ENCODE measurements at regions not wholly inside any gene's neighbourhood (a gene's known extent, or its start where the extent isn't known, plus 50 kb on each side); places are given as distances from the start of the nearest gene placed in this dataset.

DNA sequence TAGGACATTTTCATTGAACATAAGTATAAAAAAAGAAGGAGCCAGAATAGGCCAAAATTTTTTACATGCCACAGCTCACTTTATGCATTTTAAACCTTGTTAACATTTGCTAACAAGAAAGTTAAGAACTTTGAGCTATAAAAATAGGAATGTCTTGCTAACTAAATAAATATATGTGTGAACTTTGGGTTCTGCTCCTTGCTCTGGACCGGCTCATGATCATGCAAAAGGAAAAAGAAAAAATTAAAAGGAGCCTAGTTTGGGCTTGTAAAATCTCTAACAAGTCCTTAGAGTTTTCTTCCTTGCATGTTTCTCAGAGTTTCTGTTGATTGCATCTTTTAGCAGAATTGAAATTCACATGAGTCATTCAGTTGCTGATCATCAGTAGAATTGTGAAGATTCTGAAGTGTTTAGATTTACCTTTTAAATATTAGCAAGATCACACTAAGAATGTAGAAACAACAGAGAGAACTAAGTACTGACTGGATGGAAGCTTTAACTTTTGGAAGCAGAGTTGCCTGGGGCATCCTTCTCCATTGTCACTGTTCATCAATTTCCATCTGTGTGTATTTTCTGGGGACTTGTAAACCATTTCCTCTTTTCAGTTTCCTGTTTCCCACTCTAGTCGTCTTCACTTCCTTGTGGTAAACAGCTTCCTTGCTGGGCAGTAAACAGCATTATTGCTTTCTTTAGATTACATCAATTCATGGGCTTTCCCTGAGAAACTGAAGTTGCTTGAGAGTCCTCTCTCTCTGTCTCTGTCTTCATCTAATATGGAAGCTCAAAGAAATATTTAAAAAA is 458.4 kb upstream of the BTBD3 start:
- no peak overlapping the region for H2BK20ac ChIP-seq (ENCODE audit: low read depth, low read length)
- H3K27ac ChIP-seq (ENCODE audit: insufficient read depth, low read length), result no peak overlapping the region
- no peaks in the 10 kb centered on the region for H3K36me3 ChIP-seq (ENCODE audit: control insufficient read depth, insufficient read depth, low read length)
- H3K4me1 ChIP-seq (ENCODE audit: control insufficient read depth, insufficient read depth, low read length), result peaks cover 6% of the 10 kb centered on the region
- ChIA-PET CTCF (no interaction called here), POLR2A (ENCODE audit: unreplicated experiment) (no interaction called here)
- no peak overlapping the region for H3K14ac ChIP-seq (replicated peaks; ENCODE audit: low read depth, low read length)
- H3K9me3 ChIP-seq (ENCODE audit: control insufficient read depth, insufficient read depth, low read length), result no peaks in the 10 kb centered on the region
- 40% methylated on average over 1 of the region's 2 CpGs; no CpG with 5 or more reads in 1 of the 2 experiments for WGBS, 2 experiments (ENCODE audit: extremely low coverage in 2 of 2, insufficient read length in 1 of 2)
- no peak overlapping the region for H3K4ac ChIP-seq (ENCODE audit: low read depth, low read length)
- no peak overlapping the region for H2AK9ac ChIP-seq (replicated peaks; ENCODE audit: low read depth, low read length, poor library complexity)
- H3K4me2 ChIP-seq (ENCODE audit: low read depth, low read length), result no peak overlapping the region; the same call in 1 of the 2 replicates
- no peak overlapping the region for H2BK5ac ChIP-seq (ENCODE audit: low read depth, low read length, poor library complexity, severe bottlenecking)
- no peak overlapping the region for H3K9ac ChIP-seq (ENCODE audit: low read depth, low read length)
- H3K56ac ChIP-seq (ENCODE audit: extremely low read depth, insufficient read depth, low read length), result no peak overlapping the region
- H4K91ac ChIP-seq (ENCODE audit: insufficient read depth, low read depth, low read length), result no peak overlapping the region
- no TSS peak for BruUV-seq (replicated peaks)
- no peak overlapping the region for H4K8ac ChIP-seq (ENCODE audit: low read depth in 2 of 2, low read length in 2 of 2)
- no peak overlapping the region for H3K4me3 ChIP-seq (ENCODE audit: insufficient read depth, low read depth, low read length)
- H2BK120ac ChIP-seq (ENCODE audit: low read depth, low read length), result no peak overlapping the region
- in situ Hi-C loops (cut with MboI; ENCODE audit: low sequenced_read_pairs) (no loop called here), dilution Hi-C loops (cut with HindIII; ENCODE audit: low sequenced_read_pairs, unreplicated experiment) (no loop called here), intact Hi-C loops (cut with micrococcal nuclease) (loop anchor here (10.0 kb wide), 1 partner anchor 784 kb away; the partner anchor contains the start of gene JAG1)
- no peaks in the 10 kb centered on the region for H3K27me3 ChIP-seq (ENCODE audit: control insufficient read depth, insufficient read depth, low read length)
- no peaks in the 10 kb centered on the region for H4K20me1 ChIP-seq (ENCODE audit: insufficient read depth, low read length)
- H3K79me1 ChIP-seq (ENCODE audit: low read depth in 1 of 2, low read length in 2 of 2), result no peaks in the 10 kb centered on the region
- H2AK5ac ChIP-seq (ENCODE audit: low read depth, low read length), result no peak overlapping the region
- H3K18ac ChIP-seq (ENCODE audit: low read depth, low read length), result no peak overlapping the region
- peak; percentile 19; the same call in 1 of the 2 replicates for ATAC-seq (ENCODE audit: low read depth)
- H2BK15ac ChIP-seq (ENCODE audit: low read depth, low read length), result no peak overlapping the region
- DNase-seq, result peak; percentile 52
- H3K9me1 ChIP-seq (ENCODE audit: insufficient read depth, low read length), result no peaks in the 10 kb centered on the region
- H2AFZ ChIP-seq (replicated peaks; ENCODE audit: low read length, poor library complexity), result no peak overlapping the region
- no peak overlapping the region for H3K23ac ChIP-seq (ENCODE audit: low read depth, low read length)
- H4K5ac ChIP-seq (ENCODE audit: low read depth, low read length), result 0 out of 2 replicates have a peak overlapping the region, but pooled peaks have one; percentile 65
- no peak for TF ChIP-seq BHLHE40 (IDR thresholded peaks at IDR 0.05; ENCODE audit: low read depth, low read length)
- TF ChIP-seq, protein P1, sequence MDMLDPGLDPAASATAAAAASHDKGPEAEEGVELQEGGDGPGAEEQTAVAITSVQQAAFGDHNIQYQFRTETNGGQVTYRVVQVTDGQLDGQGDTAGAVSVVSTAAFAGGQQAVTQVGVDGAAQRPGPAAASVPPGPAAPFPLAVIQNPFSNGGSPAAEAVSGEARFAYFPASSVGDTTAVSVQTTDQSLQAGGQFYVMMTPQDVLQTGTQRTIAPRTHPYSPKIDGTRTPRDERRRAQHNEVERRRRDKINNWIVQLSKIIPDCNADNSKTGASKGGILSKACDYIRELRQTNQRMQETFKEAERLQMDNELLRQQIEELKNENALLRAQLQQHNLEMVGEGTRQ (IDR thresholded peaks at IDR 0.05; ENCODE audit: low read depth, low read length), result no peak
- no peak for TF ChIP-seq CHD1 (IDR thresholded peaks at IDR 0.05; ENCODE audit: low read depth, low read length)
- TF ChIP-seq RFX5 (IDR thresholded peaks at IDR 0.05; ENCODE audit: low read depth, low read length), result no peak
- TF ChIP-seq, protein P2, sequence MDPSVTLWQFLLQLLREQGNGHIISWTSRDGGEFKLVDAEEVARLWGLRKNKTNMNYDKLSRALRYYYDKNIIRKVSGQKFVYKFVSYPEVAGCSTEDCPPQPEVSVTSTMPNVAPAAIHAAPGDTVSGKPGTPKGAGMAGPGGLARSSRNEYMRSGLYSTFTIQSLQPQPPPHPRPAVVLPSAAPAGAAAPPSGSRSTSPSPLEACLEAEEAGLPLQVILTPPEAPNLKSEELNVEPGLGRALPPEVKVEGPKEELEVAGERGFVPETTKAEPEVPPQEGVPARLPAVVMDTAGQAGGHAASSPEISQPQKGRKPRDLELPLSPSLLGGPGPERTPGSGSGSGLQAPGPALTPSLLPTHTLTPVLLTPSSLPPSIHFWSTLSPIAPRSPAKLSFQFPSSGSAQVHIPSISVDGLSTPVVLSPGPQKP (IDR thresholded peaks at IDR 0.05; ENCODE audit: borderline replicate concordance, low read depth, low read length), result no peak
- TF ChIP-seq MAZ (IDR thresholded peaks at IDR 0.05; ENCODE audit: borderline replicate concordance, low read depth, low read length), result no peak
- no peak for TF ChIP-seq POLR2A (IDR thresholded peaks at IDR 0.05; ENCODE audit: low read depth, low read length)
- no peak for TF ChIP-seq FOS (IDR thresholded peaks at IDR 0.05; ENCODE audit: low read depth, low read length)
- no peak for TF ChIP-seq MAFK (IDR thresholded peaks at IDR 0.05; ENCODE audit: low read depth, low read length)
- no peak for TF ChIP-seq SMC3 (IDR thresholded peaks at IDR 0.05; ENCODE audit: low read depth, low read length)
- TF ChIP-seq RCOR1 (IDR thresholded peaks at IDR 0.05; ENCODE audit: insufficient replicate concordance, low read length), result no peak
- no peak for TF ChIP-seq RAD21 (IDR thresholded peaks at IDR 0.05; ENCODE audit: low read length)
- TF ChIP-seq, protein P3, sequence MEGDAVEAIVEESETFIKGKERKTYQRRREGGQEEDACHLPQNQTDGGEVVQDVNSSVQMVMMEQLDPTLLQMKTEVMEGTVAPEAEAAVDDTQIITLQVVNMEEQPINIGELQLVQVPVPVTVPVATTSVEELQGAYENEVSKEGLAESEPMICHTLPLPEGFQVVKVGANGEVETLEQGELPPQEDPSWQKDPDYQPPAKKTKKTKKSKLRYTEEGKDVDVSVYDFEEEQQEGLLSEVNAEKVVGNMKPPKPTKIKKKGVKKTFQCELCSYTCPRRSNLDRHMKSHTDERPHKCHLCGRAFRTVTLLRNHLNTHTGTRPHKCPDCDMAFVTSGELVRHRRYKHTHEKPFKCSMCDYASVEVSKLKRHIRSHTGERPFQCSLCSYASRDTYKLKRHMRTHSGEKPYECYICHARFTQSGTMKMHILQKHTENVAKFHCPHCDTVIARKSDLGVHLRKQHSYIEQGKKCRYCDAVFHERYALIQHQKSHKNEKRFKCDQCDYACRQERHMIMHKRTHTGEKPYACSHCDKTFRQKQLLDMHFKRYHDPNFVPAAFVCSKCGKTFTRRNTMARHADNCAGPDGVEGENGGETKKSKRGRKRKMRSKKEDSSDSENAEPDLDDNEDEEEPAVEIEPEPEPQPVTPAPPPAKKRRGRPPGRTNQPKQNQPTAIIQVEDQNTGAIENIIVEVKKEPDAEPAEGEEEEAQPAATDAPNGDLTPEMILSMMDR (conservative IDR thresholded peaks at IDR 0.05; ENCODE audit: low read depth, low read length), result no peak
- TF ChIP-seq NFE2L2 (IDR thresholded peaks at IDR 0.05; ENCODE audit: low read depth, low read length), result no peak
- TF ChIP-seq MXI1 (IDR thresholded peaks at IDR 0.05; ENCODE audit: borderline replicate concordance, low read depth, low read length), result no peak
